Upper lobe of right lung (tissue), 1 donor: ENCODE measurements at regions not wholly inside any gene's neighbourhood (a gene's known extent, or its start where the extent isn't known, plus 50 kb on each side); places are given as distances from the start of the nearest gene placed in this dataset.

Experiments used
- ATAC-seq: fragments of 200-7000 bp; cut with Tn5 transposase; one replicate; pipeline ENCODE4 v1.9.1; 2020; ENCODE audit warnings: mild to moderate bottlenecking, moderate library complexity
- DNase-seq: peaks from one replicate; pipeline ENCODE4 v3.0.0-alpha.2; 2020
- H3K27ac ChIP-seq: fragments of 200-600 bp; one replicate; pipeline ENCODE4 v1.8.0; 2022
- H3K27me3 ChIP-seq: fragments of 200-600 bp; one replicate; pipeline ENCODE4 v1.8.0; 2022; ENCODE audit warnings: mild to moderate bottlenecking
- H3K36me3 ChIP-seq: fragments of 200-600 bp; one replicate; pipeline ENCODE4 v1.8.0; 2022
- H3K4me1 ChIP-seq: fragments of 200-600 bp; one replicate; pipeline ENCODE4 v1.8.0; 2022
- H3K4me3 ChIP-seq: fragments of 200-600 bp; one replicate; pipeline ENCODE4 v1.8.0; 2022; ENCODE audit warnings: mild to moderate bottlenecking
- H3K9me3 ChIP-seq: fragments of 200-600 bp; one replicate; pipeline ENCODE4 v1.8.0; 2022
- CTCF ChIP-seq: fragments of 200-600 bp; IDR thresholded peaks from one replicate; pipeline ENCODE4 v1.8.0; 2022; ENCODE audit warnings: antibody characterized with exemption
- intact Hi-C: fragments of 100-400 bp; cut with DNase I; formaldehyde crosslinking; loops from one replicate; pipeline ENCODE4 v1.11.0; 2022
- donor health status: DM: no; HTN: yes; CAD: no; lungs with severe emphysema.

- no peaks in the 10 kb centered on the region for H3K36me3 ChIP-seq
- no peak overlapping the region for H3K27ac ChIP-seq
- TF ChIP-seq CTCF: no peak
- ATAC-seq (peak; percentile 19), DNase-seq (no peak)
- no peaks in the 10 kb centered on the region for H3K9me3 ChIP-seq
- H3K27me3 ChIP-seq: no peaks in the 10 kb centered on the region
- intact Hi-C loops: no loop called here
- H3K4me1 ChIP-seq: peaks cover 7% of the 10 kb centered on the region
- no peak overlapping the region for H3K4me3 ChIP-seq
Observed at GRCh38 chr2:120660771-120661459, 74.8 kb upstream of the GLI2 start.

GRCh38 chr2:120661551-120661950 lies 74.1 kb upstream of the GLI2 start:
- DNase-seq: no peak
- Histone ChIP-seq H3K27ac (no peak overlapping the region), H3K4me3 (no peak overlapping the region), H3K9me3 (no peaks in the 10 kb centered on the region), H3K36me3 (no peaks in the 10 kb centered on the region), H3K4me1 (peaks cover 7% of the 10 kb centered on the region), H3K27me3 (no peaks in the 10 kb centered on the region)
- TF ChIP-seq CTCF: no peak
- ATAC-seq: peak; percentile 29
- intact Hi-C loops: no loop called here

GRCh38 chr2:120662046-120662445 lies 73.6 kb upstream of the GLI2 start:
- H3K9me3 ChIP-seq: no peaks in the 10 kb centered on the region

GRCh38 chr2:120662746-120663145 lies 72.9 kb upstream of the GLI2 start:
- DNase-seq (no peak), ATAC-seq (no peak)
- peaks cover 7% of the 10 kb centered on the region for H3K4me1 ChIP-seq
- H3K4me3 ChIP-seq: no peak overlapping the region
- no peak for TF ChIP-seq CTCF
- intact Hi-C loops: no loop called here
- no peaks in the 10 kb centered on the region for H3K9me3 ChIP-seq
- no peaks in the 10 kb centered on the region for H3K36me3 ChIP-seq
- no peaks in the 10 kb centered on the region for H3K27me3 ChIP-seq
- H3K27ac ChIP-seq: no peak overlapping the region

More at GRCh38 chr2:120662046-120662445, 73.6 kb upstream of the GLI2 start:
- intact Hi-C loops: no loop called here
- ATAC-seq (no peak), DNase-seq (no peak)
- no peak for TF ChIP-seq CTCF
- Histone ChIP-seq H3K4me1 (peaks cover 7% of the 10 kb centered on the region), H3K27ac (no peak overlapping the region), H3K36me3 (no peaks in the 10 kb centered on the region), H3K27me3 (no peaks in the 10 kb centered on the region), H3K4me3 (no peak overlapping the region)

- Histone ChIP-seq H3K4me1 (peaks cover 11% of the 10 kb centered on the region), H3K9me3 (no peaks in the 10 kb centered on the region), H3K4me3 (no peak overlapping the region), H3K27me3 (peaks cover 10% of the 10 kb centered on the region), H3K27ac (no peak overlapping the region), H3K36me3 (no peaks in the 10 kb centered on the region)
- intact Hi-C loops: no loop called here
- DNase-seq (no peak), ATAC-seq (no peak)
- no peak for TF ChIP-seq CTCF
Observed at GRCh38 chr2:120666433-120666832, 69.2 kb upstream of the GLI2 start.

- DNase-seq (no peak), ATAC-seq (no peak)
- Histone ChIP-seq H3K36me3 (no peaks in the 10 kb centered on the region), H3K4me1 (peaks cover 11% of the 10 kb centered on the region), H3K9me3 (no peaks in the 10 kb centered on the region), H3K27me3 (peaks cover 10% of the 10 kb centered on the region), H3K4me3 (no peak overlapping the region), H3K27ac (no peak overlapping the region)
- intact Hi-C loops: no loop called here
- TF ChIP-seq CTCF: no peak
Observed at GRCh38 chr2:120667981-120668380, 67.7 kb upstream of the GLI2 start.
